ENCODE measurements at regions not wholly inside any gene's neighbourhood (a gene's known extent, or its start where the extent isn't known, plus 50 kb on each side); places are given as distances from the start of the nearest gene placed in this dataset.

- TF ChIP-seq CTCF (IDR thresholded peaks at IDR 0.05) = no peak
- no peak for TF ChIP-seq POLR2A (IDR thresholded peaks at IDR 0.05)
Observed at GRCh38 chr4:79763486-79764075, 309.4 kb downstream of the ANTXR2 start.

Measured in thyroid gland (tissue), 4 donors.